ENCODE measurements at regions not wholly inside any gene's neighbourhood (a gene's known extent, or its start where the extent isn't known, plus 50 kb on each side); places are given as distances from the start of the nearest gene placed in this dataset.

DNA sequence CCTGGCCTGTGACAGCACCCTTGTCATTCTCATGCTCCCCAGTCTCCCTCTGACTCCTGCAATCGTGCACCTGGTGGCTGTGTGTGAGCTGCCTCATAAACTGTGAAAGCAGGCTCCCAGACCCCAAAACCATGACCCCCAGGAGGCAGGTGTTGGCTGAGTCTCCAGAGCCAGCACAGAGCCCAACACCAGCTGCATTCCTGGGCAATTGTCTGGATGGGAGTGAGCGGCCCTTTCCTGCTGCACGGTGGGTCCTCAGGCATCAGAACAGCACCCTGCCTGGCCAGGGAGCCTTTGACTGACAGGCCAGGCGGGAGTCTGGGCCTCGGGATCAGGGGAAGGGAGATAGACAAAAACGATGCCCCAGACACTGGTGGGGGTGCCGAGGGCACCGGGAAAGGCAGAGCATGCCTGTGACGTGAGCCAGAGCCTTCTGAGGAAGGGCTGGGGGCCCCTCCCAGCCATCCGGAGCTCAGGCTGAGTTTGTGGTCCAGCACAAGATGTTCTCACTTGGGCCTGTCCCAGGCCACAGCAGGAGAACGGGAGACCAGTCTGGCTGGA is 135.1 kb upstream of the GPC1 start:
- DNase-seq: no peak

DNA sequence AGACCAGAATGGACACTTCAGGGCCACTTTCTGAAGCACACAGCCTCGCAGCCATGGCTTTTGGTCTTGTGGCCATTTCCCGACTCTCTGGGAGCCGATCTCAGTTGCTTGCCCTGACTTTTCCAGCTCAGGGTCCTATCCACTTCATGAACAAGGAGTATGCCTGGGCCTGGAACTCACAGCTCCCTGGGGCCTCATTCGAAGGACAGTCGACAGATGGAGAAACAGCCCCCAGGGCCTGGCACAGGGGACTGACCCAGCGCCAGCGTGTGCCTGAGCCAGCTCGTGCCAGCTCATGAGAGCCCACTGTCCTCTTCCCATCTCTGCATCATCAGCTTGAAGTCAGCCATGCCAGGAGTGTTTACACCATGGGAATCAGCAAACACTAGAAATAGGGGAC is 134.6 kb upstream of the GPC1 start:
- DNase-seq: no peak

DNA sequence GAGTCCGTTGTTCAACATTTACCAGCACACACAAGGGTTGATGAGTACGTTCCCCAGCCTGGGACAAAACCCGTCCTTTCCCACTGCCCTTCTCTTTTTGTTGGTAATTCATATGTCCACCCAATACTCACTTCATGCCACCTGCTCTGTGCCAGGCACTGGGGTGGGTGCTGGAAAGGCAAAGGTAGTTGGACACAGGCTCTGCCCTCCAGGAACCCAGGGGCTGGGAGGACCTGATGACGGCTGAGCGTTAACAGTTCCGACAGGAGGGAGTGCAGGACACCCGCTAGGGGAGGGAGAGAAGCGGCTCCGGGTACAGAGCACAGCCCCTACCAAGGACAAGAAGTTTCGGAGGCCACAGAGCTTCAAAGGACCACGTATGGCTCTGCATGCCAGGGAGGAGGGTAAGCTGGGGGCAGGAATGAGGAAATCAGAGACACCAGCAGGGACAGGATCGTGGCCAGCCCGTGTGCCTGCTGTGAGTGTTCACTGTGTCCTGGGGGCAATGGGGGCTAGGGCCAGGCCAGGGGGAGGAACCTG is 134.1 kb upstream of the GPC1 start:
- DNase-seq: no peak

DNA sequence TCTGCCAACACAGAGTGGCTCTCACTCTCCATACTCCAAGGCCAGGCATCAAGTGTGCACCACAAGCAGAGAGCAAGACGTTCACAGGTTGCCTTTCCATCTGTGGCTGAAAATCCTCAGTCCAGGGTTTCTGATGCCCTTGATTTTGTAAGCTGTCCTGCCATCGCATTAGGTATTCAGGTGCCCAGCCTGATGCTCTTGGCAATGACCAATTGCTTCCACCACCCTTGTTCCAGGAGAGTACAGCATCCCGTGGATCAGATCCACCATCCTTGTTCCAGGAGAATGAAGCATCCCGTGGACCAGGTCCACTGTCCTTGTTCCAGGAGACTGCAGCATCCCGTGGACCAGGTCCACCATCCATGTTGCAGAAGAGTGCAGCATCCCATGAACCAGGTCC is 133.4 kb upstream of the GPC1 start:
- no peak for DNase-seq

DNA sequence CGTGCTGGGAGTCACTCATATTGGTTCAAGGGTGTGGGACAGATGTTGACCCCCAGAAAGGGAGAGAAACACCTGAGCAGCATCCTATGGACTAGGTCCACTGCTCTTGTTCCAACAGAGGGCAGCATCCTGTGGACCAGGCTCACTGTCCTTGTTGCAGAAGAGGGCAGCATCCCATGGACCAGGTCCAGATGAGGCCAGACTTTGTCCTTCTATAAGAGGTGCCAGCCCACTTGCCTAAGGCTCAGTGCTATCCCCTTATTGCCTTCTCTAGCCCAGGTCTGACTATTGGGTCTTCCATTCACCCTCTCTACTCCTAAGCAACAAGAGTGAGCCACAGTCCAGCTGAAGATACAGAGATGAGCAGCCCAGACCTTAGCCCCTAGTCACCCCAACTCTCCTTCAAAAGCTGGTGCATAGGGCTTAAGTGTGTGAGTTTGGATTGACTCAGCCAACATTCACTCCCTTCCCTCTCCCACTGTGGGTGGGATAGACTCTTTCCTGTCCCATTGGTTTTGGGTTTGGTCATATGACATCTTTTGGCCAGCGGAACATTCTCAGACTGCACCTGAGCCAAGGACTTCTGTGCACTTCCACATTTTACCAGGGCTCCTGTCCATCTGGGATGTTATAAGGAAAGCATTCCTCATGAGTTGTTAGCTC is 132.4 kb upstream of the GPC1 start:
- no peak for DNase-seq

DNA sequence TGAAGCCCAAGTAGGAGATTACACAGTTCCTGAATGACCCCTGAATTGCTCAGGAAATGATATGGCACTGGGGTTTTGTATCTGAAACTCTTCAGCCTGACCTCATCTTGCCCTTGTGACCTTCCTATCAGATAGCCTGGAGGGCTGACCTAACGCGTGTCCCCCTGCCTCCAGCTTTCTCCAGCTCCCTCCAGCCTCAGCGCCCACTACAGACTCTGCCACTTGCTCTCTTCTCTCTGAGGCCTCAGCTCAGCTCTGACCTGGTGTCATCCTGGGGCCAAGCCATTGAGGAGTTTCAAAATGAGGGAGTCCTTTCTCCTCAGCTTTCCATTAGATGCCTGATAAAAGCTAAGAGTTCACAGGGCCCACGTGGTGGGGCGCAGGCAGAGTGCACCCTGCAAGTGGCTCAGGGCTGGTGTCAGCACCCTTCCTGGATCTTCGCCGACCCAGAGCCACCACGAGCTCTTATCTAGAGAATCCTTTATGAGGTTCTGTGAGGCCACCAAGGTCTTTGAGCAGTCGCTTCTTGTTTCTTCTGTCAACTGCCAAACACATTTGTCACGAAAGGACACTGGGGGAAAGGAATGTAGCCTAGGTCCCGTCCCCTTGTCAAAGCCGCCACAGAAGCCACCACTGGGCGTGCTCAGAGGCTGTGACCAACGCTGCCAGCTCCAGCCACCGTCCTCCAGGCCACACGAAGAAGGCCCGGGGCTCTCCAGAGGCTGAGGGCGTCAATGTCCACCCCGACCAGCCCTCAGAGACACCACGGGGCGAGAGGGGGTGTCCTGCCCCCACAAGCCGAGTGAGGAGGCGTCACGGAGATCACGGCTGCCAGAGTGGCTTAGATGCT is 131.3 kb upstream of the GPC1 start:
- DNase-seq: no peak

DNA sequence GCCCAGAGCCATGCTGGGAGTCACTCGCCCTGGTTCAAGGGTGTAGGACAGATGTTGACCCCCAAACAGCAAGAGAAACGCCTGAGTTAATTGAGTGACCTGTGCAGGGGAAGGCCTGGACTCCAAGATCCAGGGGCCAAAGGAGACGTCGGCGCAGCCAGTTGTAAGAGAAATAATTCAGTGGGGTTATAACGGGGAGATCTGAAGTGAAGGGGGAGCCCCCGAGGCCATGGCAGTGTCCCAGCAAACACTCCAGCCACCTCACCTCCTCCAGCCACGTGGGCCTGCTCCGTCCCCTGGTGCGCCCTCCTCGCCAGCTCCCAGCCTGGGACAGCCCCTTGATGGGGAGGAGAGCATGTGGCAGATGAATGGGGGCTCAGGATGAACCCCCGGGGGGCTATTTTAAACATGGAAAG is 130.7 kb upstream of the GPC1 start:
- DNase-seq: no peak

DNA sequence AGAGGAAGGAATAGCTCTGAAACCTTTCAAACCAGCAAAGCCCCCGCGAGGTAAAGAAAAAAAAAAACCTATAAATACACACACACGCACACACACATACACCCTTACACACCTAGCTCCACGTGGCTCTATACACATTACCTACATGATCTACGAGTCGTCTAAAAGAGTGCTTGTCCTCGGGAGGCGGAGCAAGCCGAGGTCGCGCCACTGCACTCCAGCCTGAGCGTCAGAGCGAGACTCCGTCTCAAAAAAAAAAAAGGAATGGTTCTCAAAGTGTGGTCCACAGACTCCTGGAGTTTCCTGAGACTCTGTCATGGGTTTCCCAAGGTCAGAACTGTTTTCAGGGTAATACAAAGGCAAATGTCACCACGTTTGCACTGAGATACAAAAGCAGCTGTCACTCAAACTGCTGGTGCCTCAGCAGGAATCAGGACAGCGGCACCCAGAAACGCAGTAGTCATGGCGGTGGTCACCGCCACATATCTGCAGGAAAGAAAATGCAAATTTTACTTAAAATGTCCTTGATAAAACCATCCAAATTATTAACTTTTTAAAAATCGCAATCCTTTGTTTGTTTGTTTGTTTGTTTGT is 130.0 kb upstream of the GPC1 start:
- DNase-seq: no peak

DNA sequence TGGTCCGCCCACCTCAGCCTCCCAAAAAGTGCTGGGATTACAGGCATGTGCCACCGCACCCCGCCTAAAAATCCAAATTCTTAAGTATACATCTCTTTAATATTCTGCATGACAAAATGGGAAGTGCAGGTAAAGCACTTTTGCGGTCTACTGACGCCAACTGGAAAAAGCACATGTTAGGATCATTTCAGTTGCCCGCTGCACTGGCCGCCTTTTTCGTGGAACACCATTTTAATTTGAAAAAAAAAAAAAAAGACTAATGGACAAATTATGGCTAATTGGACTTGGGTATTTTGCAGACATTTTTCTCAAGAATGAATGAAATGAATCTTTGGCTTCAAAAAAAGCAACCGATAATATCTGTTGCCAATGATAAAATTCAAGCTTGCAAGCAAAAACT is 129.3 kb upstream of the GPC1 start:
- no peak for DNase-seq

DNA sequence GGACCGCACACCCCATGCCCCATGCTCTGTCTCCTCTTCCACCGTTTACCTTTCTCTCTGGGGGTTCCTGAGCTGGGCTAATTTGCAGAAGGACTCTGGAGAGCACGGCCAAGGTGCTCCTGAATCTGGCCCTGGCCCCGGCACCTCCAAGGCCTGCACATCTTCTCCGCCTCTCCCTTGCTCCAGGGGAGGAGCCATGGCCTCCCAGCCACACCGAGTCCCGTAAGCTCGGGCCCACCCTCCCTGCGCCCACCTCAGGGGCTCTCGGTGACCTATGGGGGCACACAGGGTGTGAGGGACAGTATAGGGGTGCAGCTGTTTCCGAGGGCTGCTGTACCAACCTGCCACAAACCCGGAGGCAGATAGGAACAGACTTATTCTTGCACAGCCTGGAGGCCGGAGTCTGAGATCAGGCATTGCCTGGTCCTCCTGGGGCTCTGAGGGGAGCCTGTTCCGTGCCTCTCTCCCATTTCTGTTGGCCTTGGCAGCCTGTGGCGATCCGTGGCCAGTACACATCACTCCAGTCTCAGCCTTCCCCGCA is 127.3 kb upstream of the GPC1 start:
- DNase-seq: no peak

DNA sequence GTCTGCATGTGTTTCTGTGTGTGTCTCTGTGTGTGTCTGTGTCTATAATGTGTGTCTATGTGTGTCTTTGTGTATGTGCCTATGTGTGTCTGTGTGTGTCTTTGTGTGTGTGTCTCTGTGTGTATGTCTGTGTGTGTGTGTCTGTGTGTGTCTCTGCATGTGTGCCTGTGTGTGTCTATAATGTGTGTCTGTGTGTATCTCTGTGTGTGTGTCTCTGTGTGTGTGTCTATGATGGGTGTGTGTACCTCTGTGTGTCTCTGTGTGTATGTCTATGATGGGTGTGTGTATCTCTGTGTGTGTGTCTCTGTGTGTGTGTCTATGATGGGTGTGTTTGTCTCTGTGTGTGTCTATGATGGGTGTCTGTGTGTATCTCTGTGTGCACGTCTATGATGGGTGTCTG is 126.2 kb upstream of the GPC1 start:
- no peak for DNase-seq

DNA sequence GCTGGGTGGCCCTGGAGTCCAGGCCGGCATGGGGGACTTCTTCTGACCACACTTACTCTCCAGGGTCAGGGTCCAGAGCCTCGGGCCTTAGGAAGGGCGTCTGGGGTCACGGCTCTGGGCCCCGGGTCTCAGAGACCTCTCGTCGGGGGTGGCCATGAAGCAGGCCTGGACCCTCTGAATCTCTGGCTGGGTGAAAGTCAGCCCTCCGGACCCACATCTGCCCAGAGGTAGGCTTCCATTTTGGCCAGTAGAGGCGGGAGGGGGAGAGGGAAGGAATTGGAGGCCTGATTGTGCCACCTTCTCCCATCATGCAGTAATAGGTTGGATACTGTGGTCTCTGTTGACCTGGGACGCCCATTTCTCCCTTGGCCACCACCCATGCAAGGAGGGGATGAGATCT is 125.3 kb upstream of the GPC1 start:
- no peak for DNase-seq

DNA sequence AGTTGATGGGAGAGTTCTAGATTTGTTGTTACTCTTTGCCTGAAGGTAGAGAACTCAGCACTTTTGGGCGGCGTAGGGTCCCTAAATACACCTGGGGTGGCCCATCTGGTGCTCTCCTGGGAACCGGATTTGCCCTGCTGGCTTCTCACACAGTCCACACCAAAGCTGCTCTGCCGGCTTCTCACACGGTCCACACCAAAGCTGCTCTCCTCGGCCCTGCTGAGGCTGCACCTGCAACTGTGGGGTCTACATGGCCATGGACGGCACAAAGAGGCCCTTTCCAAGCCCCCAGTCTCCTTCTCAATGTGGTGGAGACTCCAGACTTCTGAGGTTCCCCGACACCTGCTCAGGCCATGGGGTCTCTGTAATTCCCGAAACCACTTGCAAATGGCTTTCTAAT is 124.8 kb upstream of the GPC1 start:
- DNase-seq: no peak

DNA sequence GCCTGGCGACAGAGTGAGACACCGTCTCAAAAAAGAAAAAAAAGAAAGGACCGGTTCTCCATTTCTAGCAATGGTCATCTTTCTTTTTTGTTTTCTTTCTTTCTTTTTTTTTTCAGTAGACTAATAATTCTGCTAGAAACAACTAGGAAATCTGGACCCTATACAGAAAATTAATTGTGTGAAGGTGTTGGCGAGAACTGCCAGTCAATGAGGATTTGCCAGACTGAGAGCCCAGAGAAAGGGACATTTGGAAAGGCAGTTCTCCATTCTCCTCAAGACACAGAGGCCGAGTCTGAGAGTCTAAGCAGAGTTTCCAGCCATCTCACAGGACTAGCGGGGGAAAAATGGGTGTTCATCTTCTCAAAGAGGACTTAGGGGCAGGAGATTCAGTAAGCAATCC is 123.6 kb upstream of the GPC1 start:
- no peak for DNase-seq

DNA sequence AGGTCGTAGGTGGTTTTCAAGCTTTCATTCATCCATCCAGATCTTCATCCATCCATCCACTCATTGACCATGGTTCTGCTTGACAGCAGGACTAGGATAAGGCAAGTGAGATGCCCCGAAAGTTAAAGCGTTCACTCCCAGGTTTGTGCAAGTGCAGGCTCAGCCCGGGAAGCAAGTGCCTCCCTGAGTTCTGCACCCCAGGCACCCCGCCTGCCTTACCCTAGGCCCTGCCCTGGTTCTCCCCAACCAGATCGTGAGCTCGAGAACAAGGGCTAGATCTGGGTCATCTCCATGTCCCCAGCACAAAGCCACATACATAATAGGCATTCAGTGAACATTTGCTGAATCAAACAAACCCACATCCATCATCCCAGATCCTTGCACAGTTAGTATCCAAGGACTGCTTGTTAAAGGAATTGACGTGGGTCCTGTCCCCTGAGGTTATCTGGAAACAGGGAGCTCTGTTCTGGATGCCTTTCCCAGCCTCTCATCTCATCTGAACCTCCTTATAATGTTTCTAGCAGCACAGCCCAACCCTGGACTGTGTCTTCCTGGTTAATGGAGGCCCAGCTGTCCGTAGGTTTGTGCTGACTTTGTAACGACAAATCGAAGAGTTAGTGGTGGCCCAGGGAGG is 116.1 kb upstream of the GPC1 start:
- DNase-seq: no peak

DNA sequence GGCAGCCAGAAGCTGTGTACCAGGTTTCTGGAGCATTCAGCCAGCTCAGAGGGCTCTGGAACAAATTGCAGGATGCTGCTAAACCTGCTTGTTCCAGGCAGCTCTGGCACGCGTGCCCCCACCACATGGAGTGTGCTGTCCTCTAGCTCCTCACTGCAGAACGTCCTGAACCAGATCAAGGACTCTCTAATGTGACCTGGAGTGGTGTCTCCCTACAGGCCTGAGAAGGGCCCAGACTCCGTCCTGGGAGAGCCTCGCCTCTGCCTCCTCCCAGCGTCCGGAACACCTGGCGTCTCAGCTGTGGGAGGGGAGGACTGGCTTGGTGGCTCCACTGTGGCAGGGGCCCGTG is 115.6 kb upstream of the GPC1 start:
- no peak for DNase-seq

DNA sequence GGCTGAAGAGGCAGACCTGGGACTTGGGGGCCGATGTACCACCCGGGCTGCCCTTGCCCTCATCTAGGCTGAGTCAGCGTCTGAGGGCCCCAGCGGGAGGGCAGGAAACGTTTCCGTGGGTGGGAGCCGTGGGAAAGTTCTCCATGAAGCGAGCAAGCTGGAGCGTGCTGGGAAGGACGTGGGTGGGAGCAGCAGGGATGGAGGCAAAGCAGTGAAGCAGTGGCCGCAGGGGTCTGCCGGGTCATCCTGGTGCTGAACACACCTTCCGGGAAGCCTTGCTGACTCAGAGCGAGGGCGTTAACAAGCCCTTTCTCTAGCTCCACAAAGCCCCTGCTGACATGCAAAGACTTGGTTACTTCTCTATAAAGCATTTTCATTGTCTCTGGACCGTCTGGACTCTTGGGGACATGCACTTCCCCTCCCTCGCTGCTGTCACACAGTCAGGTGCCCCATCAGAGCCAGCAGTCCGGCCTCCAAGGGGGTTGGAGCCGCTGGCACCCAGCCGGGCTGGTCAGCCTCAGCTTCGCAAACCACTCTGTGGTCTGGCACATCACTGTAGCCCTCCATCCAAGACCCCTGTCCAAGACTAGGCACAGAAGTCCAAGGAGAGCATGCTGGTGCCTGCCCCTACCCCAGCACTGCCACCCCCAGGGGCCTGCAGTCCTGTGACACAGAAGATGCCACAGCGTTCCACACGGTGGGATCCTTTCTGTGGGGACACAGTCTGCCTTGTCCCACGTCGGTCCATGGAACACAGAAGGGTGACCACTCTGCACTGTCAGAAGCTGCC is 115.1 kb upstream of the GPC1 start:
- DNase-seq: no peak

DNA sequence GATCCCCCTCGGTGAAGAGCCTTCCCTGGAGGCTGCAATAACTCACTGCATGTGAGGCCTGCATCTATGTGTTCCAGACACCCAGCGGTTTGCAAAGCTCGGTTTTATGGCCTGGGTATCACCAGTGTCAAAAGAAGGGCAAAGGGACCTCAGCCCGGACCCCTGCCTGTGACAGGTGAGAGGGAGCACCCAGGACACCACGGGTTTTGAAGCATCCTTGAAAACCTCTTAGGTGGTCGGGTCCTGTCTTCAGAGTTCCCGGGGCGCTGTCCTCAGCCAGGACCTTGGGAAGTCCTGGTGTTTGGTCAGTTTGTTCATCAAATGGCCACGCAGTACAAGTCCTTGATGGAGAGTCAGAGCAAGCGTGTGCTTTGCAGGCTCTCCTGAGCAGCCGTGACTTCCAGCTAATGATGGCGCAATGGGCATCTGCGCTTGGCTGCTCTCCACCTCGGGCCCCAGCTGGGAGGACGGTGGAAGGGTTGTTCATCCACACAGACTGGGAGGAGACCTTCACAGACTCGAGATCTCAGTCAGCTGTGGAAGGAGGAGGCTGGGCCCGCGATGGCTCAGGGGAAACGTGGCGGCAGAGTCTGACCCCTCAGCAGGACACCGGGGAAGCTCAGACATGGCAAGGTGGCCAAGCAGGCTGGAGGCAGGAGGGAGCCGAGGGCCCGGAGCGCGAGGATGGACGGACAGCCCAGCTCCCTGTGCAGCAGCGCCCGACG is 113.1 kb upstream of the GPC1 start:
- no peak for DNase-seq

DNA sequence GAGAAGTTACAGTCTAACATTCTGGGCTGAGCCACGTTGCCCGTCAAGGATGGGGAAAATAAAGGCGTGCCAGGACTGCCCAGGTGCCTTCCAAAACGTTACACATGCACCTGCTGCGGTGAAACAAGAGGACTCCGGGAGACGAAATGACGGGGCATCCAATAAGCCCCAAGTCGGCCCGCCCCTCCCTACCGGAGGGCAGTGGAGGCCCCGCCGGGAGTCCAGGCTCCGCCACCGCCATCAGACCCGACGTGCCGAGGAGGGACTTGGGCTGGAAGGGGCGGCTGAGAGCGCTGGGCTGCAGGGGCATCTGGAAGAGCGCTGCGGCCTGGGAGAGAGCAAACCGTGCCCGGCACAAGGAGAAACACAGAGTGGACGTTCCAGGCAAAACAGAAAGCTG is 112.5 kb upstream of the GPC1 start:
- no peak for DNase-seq

DNA sequence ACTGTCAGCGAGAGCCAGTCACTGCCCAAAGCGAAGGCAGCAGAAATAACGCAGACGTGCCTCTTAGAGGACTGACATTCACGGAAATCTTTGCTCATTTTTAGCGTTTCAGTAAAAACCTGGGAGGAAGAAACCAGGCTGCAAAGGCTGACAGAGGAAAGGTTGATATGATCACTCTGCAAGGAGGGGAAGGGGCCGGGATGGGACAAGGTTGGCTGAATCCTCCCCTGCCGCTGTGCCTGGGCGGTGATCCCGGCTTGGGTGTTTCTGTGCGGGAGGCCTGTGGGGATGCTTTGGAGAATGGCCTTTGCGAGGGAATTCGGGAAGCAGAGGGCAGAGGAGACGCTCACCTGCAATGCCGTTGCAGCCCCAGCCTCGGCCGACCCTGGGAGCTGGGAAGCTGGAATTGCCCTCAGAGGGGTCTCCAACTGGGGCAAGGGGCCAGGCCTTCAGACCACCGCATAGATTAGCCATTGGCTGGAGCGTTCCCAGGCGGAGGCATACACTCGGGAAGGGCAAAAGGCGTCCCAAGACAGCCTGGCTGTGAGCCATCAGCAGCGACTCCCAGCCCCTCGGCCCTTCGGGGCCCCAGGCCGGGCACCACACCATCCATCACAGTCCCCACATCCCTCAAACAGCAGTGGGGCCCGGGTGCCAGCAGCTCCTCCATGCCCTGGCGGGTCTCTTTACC is 111.7 kb upstream of the GPC1 start:
- no peak for DNase-seq
